GM18508 (cell line): ENCODE measurements at regions not wholly inside any gene's neighbourhood (a gene's known extent, or its start where the extent isn't known, plus 50 kb on each side); places are given as distances from the start of the nearest gene placed in this dataset.

Experiments used
- ATAC-seq: cut with Tn5 transposase; IDR thresholded peaks from one replicate; pipeline ENCODE4 v1.9.1; 2021; ENCODE audit warnings: moderate number of reproducible peaks; ENCODE audit not compliant: insufficient read depth, unreplicated experiment

GRCh38 chr1:98019747-98020146 is 98.9 kb upstream of the DPYD start:
- ATAC-seq = no peak

DNA sequence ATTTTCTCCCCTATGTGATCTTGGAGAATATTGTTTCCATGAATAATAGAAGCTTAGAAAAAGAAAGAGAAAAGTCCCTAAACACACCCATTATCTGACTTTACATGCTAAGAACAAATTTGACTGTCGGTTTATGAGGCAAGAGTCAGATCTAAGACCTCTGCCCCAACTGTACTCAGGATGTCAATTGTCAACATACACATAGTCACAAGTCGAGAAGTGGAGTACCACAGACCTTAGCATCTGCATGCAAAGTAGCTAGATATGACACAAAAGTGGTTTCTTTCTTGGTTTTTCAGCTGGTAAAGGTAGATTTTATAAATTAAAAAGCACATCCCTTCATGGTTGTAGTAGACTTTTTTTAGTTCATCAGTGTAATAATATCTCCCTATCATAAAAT is 97.2 kb upstream of the DPYD start:
- no peak for ATAC-seq

DNA sequence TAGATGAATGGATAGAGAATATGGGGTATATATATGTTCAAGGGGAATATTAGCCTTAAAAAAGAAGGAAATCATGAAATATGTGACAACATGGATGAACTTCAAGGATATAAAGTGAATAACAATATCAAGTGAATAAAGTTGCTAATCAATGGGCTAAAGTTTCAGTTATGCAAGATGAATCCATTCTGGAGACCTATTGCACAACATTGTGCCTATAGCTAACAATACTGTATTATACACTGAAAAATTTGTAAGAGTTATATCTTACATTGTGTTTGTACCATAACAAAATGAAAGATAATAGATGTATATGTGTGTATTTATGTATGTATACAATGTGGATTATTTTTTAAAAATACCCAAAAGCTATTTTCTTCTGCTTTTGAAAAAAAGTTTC is 96.3 kb upstream of the DPYD start:
- no peak for ATAC-seq

DNA sequence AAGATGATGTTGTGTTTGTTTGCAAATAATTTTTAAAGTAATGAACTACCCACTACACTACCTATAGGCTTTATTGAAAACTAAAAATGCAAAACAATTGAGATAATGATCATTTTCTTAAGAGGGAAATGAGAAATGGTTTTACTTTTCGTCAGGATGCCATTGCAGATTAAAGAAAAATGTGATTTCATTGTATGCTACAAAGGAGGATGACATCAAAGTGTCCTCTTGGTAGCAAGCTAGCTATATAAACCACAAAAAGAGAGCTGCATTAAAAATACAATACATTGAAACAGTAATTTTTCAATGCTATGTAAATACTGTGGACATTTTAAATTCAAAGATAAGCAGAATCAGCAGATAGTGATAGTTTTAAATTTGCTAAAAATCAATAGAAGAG is 87.5 kb upstream of the DPYD start:
- no peak for ATAC-seq

DNA sequence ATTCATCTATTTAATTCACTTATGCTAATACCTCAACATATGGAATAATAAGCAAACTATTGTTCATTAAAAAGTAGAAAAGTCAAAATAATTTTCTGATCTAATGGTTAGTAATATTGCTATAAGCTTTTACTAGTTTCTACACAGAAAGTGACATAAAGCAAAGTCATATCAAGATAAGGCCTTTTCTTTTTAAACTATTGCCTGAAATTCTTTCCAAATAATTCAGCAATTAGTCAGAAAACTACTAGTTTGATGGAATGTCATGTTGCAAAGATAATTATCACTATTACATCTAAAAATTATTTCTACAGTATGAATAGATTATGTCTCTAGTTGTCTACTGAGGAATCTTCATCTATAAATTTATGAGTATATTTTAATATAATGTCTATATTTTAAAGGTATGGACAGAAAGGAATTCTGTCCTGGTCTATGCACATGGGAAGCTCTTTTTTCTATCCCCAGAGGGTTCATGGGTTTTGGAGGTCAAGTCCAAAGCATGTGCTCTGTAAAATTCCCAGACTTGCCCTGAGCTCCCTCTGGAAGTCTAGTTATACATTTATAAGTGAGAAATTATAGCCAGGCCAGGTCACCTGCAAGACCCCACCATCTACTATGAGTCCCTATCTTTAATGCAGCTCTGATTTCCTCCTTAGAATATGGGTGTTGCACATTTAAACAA is 84.6 kb upstream of the DPYD start:
- no peak for ATAC-seq

DNA sequence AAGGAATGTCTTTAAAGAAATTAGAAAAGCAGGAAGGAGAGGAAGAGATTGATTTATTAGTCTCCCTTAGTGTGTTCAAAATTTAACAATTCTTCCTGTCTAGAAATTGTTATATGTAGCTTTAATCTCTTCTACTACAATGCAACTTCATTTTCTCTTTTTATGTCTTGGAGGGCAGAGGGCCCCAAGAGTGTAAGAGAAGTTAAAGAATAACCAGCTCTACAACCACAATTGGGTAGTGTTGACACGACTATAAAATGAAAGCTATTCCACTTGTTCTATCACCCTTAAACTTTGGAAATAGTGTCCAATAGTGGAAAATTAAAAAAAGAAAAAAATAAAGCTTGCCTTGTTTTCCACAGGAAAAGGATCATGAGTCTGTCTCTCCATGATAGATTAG is 82.6 kb upstream of the DPYD start:
- no peak for ATAC-seq

DNA sequence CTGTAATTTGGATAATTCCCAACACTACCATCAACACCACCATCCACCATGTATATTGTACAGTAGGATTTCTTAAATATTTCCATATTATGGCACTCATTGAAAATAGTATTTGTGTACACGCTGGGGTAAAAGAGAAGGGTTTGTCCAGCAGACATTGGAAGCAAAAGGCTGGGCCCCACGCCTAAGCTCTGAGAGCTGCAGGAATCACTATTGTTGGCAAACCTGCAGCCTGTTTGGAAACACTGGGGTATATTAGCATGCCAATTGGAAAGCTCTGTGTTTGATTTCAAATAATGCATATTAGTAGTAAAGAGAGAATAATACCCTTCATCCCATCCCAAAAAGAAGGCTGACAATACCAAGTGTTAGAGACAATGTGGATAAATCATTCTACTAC is 81.5 kb upstream of the DPYD start:
- no peak for ATAC-seq

GRCh38 chr1:98001764-98002163 is 80.9 kb upstream of the DPYD start:
- ATAC-seq = no peak

DNA sequence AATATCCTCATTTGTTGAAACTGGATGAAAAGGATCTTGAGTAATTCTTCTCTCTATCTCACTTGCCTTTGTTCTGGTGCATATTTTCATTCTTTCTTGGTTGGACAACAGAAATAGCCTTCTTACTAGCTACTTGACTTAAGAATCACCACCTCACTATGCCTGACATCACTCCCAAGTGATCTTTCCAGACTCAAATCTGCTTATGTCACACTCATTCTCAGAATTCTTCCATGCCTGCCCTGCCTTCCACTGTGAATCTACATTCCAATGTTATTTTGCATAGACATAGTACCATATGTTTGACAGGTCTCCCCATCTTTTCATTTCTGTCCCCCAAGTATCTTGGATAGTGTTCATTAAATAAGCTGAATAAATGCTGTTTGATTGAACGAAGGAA is 78.5 kb upstream of the DPYD start:
- no peak for ATAC-seq

GRCh38 chr1:97996880-97997279 is 76.0 kb upstream of the DPYD start:
- ATAC-seq = no peak

- ATAC-seq = no peak
These were observed 68.4 kb upstream of the DPYD start for GRCh38 chr1:97989094-97989680.

DNA sequence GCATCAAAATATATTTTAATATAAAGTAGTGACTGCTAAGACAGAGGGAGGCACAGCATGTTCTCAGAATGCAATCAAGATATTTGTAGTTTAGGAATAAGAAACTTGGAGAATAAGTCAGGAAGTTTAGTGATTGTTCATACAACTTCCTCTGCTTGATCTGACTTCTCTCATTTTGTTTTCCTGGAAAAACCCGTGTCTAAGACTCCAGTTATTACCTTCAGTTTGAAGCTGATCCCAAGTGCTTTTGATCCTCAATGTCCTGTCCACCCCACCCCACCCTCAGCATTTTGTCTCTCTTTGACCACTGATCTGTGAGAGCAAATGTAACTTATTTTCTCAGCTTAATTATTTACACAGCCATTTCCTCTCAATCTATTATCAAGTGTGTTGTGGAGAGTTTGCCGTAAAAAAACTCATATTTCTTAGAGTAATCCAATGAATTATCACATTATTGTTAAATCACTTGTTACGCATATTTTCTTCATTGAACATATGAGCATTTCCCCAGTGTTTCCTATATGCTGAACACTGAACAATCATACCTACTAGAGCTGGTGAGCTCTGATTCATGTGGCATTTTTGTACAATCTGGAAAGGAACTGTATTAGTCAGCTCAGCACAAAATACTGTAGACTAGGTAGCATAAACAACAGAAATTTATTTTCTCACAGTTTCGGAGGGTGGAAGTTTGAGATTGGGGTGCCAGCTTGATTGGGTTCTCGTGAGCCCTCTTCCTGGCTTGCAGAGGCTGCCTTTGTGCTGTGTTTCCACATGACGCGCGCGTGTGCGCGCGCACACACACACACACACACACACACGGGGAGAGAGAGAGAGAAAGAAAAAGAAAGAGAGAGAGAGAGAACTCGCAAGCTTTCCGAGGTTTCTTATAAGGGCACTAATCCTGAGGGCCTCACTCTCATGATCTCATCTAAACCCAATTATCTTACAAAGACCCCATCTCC is 65.5 kb upstream of the DPYD start:
- ATAC-seq = no peak

DNA sequence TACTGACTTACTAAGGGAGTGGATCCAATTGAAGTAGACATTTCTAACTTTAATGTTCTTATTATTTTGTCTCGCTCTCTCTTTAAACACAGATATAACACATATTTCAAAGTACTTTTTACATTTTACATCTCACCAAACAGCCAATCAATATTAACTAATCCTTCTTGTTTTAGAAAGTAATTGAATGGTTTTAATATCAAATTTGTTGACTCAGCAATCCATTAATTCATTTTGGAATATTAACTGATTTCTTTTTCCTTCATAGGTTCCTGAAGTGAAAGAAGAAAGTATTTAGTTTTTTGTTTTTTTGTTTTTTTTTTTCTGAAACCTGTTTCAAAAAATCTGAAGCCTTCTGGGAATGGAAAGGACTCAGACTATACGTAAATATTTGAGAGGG is 62.3 kb upstream of the DPYD start:
- no peak for ATAC-seq

DNA sequence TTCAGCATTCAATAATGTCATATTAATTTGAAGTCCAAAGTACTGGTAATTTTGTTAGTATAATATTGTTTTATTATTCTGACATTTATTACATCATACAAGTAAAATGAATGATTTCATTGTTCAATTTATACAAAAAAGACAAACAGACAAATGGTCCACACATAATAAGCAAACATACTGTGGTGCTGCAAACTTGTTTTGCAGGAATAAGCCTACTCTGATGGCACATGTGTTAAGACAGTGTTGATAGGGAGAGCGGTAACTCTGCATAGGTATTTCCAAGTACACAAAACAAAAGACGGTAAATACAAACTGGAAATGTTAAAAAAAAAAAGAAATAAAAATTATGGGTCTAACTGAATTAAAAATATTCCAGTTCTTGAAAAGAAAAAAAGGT is 59.7 kb upstream of the DPYD start:
- no peak for ATAC-seq

GRCh38 chr1:97976801-97977200 is 56.0 kb upstream of the DPYD start:
- no peak for ATAC-seq
